A549 (cell line): ENCODE measurements at regions not wholly inside any gene's neighbourhood (a gene's known extent, or its start where the extent isn't known, plus 50 kb on each side); places are given as distances from the start of the nearest gene placed in this dataset.

ENCODE experiments used
- CEBPB ChIP-seq, 2 experiments: fragments of >200 bp in 1 of 2; sonication (Bioruptor Twin) in 1 of 2; formaldehyde crosslinking in 1 of 2; IDR thresholded peaks; 2 replicates each; pipeline ENCODE4 v1.6.1; 2012 to 2016
- CTCF ChIP-seq: fragments of >200 bp; sonication (Bioruptor Twin); formaldehyde crosslinking; IDR thresholded peaks from 3 replicates; pipeline ENCODE4 v1.5.1; 2016
- EP300 ChIP-seq, 2 experiments: fragments of >200 bp; sonication (Bioruptor Twin); formaldehyde crosslinking; IDR thresholded peaks; 2 replicates in 1 of 2; 3 replicates in 1 of 2; pipeline ENCODE4 v1.6.1; 2016 to 2017
- TF ChIP-seq, protein P1 (sequence below): IDR thresholded peaks from 2 replicates; pipeline ENCODE4 v1.6.1; 2012; ENCODE audit warnings: low read depth, borderline replicate concordance

DNA sequence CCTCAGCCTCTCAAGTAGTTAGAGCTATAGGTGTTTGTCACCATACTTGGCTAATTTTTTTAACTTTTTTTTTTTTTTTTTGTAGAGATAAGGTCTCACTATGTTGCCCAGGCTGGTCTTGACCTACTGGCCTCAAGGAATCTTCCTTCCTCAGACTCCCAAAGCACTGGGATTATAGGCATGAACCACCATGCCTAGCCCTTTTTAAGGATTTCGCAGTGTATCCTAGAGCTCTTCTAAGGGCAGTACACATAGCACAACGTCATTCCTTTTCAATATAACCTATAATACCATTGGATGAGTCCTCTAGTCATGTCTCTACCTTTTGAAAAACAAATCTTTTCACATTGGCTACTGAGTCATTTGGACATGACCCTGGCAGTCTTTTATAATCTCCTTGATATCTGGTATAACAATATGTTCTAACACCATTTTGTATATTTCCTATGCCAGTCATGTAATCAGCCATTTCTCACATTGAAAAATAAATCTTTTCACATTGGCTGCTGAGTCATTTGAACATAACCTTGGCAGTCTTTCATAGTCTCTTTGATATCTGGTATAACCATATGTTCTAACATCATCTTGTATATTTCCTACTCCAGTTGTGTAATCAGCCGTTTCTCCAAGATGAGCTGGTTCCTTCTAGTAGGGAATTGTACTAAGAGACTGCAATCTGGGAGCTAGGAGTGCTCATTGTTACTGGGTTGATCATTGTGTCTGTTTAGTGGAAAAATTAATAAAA is 944.7 kb downstream of the MCTP2 start:
- TF ChIP-seq EP300 (IDR thresholded peaks at IDR 0.05) = no peak
- TF ChIP-seq, protein P1, sequence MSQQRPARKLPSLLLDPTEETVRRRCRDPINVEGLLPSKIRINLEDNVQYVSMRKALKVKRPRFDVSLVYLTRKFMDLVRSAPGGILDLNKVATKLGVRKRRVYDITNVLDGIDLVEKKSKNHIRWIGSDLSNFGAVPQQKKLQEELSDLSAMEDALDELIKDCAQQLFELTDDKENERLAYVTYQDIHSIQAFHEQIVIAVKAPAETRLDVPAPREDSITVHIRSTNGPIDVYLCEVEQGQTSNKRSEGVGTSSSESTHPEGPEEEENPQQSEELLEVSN = no peak
- TF ChIP-seq CEBPB (IDR thresholded peaks at IDR 0.05) = no peak
- no peak for TF ChIP-seq CTCF
